Activated B cell treated with CpG ODN at 0.5 μM for 24 hours (primary cell): ENCODE measurements at regions not wholly inside any gene's neighbourhood (a gene's known extent, or its start where the extent isn't known, plus 50 kb on each side); places are given as distances from the start of the nearest gene placed in this dataset.

Experiments used
- ATAC-seq: fragments of 200-7000 bp; cut with Tn5 transposase; one replicate; pipeline ENCODE4 v1.10.0; 2021; ENCODE audit warnings: low read depth, mild to moderate bottlenecking, moderate library complexity
- CTCF ChIA-PET: fragments of 350-600 bp; sonication (Branson Sonifier 250); formaldehyde crosslinking; loops from one replicate; lab custom pipeline; 2021; ENCODE audit warnings: antibody characterized with exemption; lab: Charles Lee
- POLR2A ChIA-PET: fragments of 350-600 bp; sonication (Branson Sonifier 250); formaldehyde crosslinking; loops from one replicate; lab custom pipeline; 2021; ENCODE audit warnings: antibody characterized with exemption; lab: Charles Lee
- DNase-seq: peaks from one replicate; pipeline ENCODE4 v3.0.0; 2022
- H3K27ac Mint-ChIP-seq: one replicate; pipeline ENCODE4 v1.8.0; 2020; ENCODE audit warnings: mixed read lengths
- H3K27me3 Mint-ChIP-seq: one replicate; pipeline ENCODE4 v1.8.0; 2021; ENCODE audit warnings: mixed read lengths
- H3K36me3 Mint-ChIP-seq: one replicate; pipeline ENCODE4 v1.8.0; 2021; ENCODE audit warnings: low read depth, mixed read lengths
- H3K4me1 Mint-ChIP-seq: one replicate; pipeline ENCODE4 v1.8.0; 2021; ENCODE audit warnings: mixed read lengths
- H3K4me3 Mint-ChIP-seq: one replicate; pipeline ENCODE4 v1.8.0; 2020; ENCODE audit warnings: mild to moderate bottlenecking, mixed read lengths
- H3K9me3 Mint-ChIP-seq: one replicate; pipeline ENCODE4 v1.8.0; 2020; ENCODE audit warnings: mixed read lengths
- intact Hi-C: fragments of 100-400 bp; cut with micrococcal nuclease; formaldehyde crosslinking; loops from one replicate; pipeline ENCODE4 v1.15.1; 2024
- TF ChIP-seq, protein P1 (sequence below): fragments of 200-600 bp; IDR thresholded peaks from one replicate; pipeline ENCODE4 v1.8.0; 2022; ENCODE audit warnings: antibody characterized with exemption, mild to moderate bottlenecking

GRCh38 chr14:61602003-61602732, 93.1 kb upstream of the HIF1A start:
- Mint-ChIP-seq H3K27me3 (no peaks in the 10 kb centered on the region), H3K9me3 (no peaks in the 10 kb centered on the region), H3K4me1 (peaks cover 29% of the 10 kb centered on the region), H3K4me3 (peak overlapping the region; percentile 16), H3K36me3 (no peaks in the 10 kb centered on the region), H3K27ac (no peak overlapping the region)
- TF ChIP-seq, protein P1, sequence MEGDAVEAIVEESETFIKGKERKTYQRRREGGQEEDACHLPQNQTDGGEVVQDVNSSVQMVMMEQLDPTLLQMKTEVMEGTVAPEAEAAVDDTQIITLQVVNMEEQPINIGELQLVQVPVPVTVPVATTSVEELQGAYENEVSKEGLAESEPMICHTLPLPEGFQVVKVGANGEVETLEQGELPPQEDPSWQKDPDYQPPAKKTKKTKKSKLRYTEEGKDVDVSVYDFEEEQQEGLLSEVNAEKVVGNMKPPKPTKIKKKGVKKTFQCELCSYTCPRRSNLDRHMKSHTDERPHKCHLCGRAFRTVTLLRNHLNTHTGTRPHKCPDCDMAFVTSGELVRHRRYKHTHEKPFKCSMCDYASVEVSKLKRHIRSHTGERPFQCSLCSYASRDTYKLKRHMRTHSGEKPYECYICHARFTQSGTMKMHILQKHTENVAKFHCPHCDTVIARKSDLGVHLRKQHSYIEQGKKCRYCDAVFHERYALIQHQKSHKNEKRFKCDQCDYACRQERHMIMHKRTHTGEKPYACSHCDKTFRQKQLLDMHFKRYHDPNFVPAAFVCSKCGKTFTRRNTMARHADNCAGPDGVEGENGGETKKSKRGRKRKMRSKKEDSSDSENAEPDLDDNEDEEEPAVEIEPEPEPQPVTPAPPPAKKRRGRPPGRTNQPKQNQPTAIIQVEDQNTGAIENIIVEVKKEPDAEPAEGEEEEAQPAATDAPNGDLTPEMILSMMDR = no peak
- intact Hi-C loops = no loop called here
- CTCF ChIA-PET = no interaction called here
- ATAC-seq (peak; percentile 50), DNase-seq (no peak)
- POLR2A ChIA-PET = interaction anchor here (0.6 to 1.4 kb wide), 2 partner anchors 50 to 93 kb away, joined by 3 to 4 read pairs; partner anchors contain the start of gene HIF1A

GRCh38 chr14:61602733-61603077, 92.6 kb upstream of the HIF1A start:
- CTCF ChIA-PET = no interaction called here
- POLR2A ChIA-PET = interaction anchor here (1.4 kb wide), 1 partner anchor 93 kb away, joined by 4 read pairs; the partner anchor contains the start of gene HIF1A
- H3K27ac Mint-ChIP-seq = no peak overlapping the region

DNA sequence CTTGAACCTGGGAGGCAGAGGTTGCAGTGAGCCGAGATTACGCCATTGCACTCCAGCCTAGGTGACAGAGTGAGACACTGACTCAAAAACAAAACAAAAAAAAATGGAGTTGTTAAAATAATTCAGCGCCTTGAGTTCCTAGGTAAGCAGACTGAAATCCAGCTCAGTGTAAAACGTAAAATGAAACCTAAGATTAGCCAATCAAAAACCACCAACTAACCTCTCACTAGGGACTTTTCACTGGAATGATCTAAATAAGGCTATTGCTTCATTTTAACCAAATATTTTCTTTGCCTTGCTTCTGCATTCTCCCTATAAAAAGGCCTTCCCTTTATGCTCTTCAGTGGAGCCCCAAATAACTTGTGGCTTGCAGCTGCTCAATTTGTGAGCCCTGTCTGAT, 91.6 kb upstream of the HIF1A start:
- DNase-seq (no peak), ATAC-seq (no peak)
- TF ChIP-seq, protein P1 = no peak
- Mint-ChIP-seq H3K36me3 (no peaks in the 10 kb centered on the region), H3K4me1 (peaks cover 33% of the 10 kb centered on the region), H3K4me3 (no peak overlapping the region), H3K9me3 (no peaks in the 10 kb centered on the region), H3K27ac (no peak overlapping the region), H3K27me3 (no peaks in the 10 kb centered on the region)
- ChIA-PET POLR2A (no interaction called here), CTCF (no interaction called here)
- intact Hi-C loops = no loop called here

More at GRCh38 chr14:61602733-61603077, 92.6 kb upstream of the HIF1A start:
- DNase-seq (no peak), ATAC-seq (no peak)
- no peaks in the 10 kb centered on the region for H3K9me3 Mint-ChIP-seq
- no peaks in the 10 kb centered on the region for H3K27me3 Mint-ChIP-seq
- H3K4me1 Mint-ChIP-seq = peaks cover 34% of the 10 kb centered on the region
- TF ChIP-seq, protein P1 = no peak
- intact Hi-C loops = no loop called here
- H3K36me3 Mint-ChIP-seq = no peaks in the 10 kb centered on the region
- H3K4me3 Mint-ChIP-seq = no peak overlapping the region

GRCh38 chr14:61607570-61608244, 87.6 kb upstream of the HIF1A start:
- POLR2A ChIA-PET = no interaction called here
- ATAC-seq (peak; percentile 64), DNase-seq (no peak)
- TF ChIP-seq, protein P1 = no peak
- CTCF ChIA-PET = interaction anchor here (0.6 kb wide), 1 partner anchor 283 kb away, joined by 3 read pairs; no protein-coding TSS in a partner anchor
- intact Hi-C loops = loop anchor here (5.0 kb wide), 1 partner anchor 35 kb away; no protein-coding TSS in a partner anchor
- H3K4me3 Mint-ChIP-seq = no peak overlapping the region
- peaks cover 13% of the 10 kb centered on the region for H3K4me1 Mint-ChIP-seq
- no peaks in the 10 kb centered on the region for H3K27me3 Mint-ChIP-seq
- H3K36me3 Mint-ChIP-seq = no peaks in the 10 kb centered on the region
- no peaks in the 10 kb centered on the region for H3K9me3 Mint-ChIP-seq
- no peak overlapping the region for H3K27ac Mint-ChIP-seq
